ENCODE measurements at regions not wholly inside any gene's neighbourhood (a gene's known extent, or its start where the extent isn't known, plus 50 kb on each side); places are given as distances from the start of the nearest gene placed in this dataset.

DNA sequence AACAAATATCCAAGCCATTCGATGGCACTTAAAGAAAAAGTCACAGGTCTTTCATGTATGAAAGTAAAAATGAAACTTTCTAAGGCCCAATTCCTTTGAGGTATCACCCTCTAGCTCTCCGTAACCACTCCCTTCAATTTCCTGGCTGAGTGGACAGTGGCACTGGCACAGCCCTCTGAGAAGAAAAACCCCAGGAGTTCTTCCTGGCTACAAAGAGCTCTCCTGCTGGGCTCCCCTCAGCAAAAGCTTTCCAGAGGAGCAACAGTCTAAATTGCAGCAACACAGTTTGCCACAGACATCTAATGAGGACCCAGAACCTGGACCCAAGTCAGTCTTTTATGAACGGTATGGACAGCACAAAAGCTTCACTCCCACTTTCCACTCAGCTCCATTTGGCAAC, 71.8 kb downstream of the FUNDC1 start:
- H3K27ac ChIP-seq: no peak overlapping the region
- DNase-seq (ENCODE audit: low read depth, low spot score): no peak

DNA sequence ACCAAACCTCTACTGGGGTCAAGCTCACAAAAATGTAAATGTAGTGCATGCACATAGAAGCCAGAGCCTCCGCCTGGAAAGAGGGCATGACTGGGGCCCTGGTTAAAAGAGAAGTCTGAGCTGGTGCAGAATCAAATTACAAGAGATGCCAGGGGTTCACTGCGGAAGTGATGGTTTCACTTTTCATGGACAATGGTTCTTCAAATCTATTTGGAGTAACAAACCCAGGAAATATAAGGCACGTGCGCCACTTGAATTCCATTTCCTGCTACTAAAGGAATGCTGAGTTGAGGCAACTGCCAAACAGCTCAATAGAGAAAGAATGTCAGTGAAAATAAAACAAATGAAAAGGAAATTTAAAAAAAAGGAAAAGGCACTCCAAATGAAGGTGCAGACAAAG, 79.8 kb downstream of the FUNDC1 start:
- no peak overlapping the region for H3K27ac ChIP-seq
- DNase-seq (ENCODE audit: low read depth, low spot score): no peak

DNA sequence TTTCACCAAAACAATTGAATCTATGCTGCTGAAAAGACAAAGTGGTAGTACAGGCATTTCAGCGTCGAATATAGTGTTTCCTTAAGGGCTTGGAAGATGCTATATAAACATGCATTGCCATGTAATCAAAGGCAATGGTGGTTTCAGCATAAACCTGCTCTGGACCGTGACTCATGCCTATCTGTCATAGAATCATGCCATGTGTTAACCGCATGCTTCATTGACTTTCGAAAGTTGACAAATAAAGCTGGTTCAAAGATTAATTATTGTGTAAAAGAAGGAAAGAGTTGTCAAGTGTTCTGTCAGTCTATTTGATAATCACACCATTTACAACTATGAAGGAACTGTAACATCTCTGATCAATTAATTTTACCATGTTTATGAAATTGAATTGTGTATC, 83.2 kb downstream of the FUNDC1 start:
- peak; percentile 6 for DNase-seq (ENCODE audit: low read depth, low spot score)
- H3K27ac ChIP-seq: no peak overlapping the region

DNA sequence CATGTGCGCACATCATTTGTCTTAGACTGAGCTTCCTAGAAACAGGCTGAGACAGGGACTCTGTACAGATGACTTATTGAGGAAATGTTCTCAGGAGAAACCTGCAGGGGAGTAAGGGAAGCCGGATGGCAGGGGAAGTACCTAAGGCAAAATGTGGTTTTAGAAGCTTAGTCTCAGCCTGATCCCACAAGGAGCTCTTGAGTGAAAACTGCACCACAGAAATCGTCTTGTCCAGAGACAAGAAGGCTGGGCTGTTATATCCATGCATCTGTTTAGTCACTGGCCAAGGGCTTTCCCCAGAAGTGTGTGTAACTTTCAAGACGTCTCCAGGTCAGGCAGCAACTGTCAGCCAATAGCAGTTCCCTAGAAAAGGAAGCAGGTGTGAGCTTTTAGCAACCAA, 86.0 kb downstream of the FUNDC1 start:
- DNase-seq (ENCODE audit: low read depth, low spot score): peak; percentile 53
- H3K27ac ChIP-seq: no peak overlapping the region

DNA sequence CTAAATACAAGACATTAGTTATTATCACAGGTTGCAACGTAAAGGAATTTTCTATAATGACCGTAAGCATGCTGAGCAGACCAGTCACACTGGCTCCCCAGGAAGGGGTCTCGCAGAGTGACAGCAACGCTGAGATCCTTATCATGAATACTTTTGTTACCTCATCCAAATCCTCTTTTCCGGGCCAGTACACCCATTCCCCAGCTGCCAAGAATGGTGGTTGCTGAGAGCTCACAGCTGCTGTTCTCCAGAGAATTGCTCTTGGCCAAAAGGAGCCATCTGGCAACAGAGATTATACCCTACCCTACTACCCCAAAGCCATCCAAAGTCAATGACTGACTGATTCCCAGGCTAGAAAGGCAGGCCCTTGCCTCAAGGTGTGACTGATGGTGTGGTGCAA, 91.6 kb downstream of the FUNDC1 start:
- H3K27ac ChIP-seq: no peak overlapping the region
- DNase-seq (ENCODE audit: low read depth, low spot score): no peak

DNA sequence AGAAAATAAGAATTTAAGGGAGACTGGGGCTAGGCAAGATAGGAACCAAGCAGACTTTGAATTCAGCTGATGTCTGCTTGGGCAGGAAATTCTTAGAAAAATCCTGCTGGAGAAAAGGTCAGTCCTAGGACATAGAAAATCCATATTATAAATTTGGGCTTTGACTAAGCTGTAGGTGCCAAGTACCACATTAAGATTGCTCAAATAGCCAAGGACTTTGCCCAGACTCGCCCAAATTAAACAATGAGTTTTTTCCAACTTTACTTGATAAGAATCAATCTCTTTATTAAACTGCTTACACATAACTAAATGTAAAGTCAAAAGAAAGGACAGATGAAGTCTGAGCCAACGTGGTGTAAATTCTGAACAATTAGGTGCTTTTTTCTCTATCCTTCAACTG, 95.4 kb downstream of the FUNDC1 start:
- no peak for DNase-seq (ENCODE audit: low read depth, low spot score)
- no peak overlapping the region for H3K27ac ChIP-seq

DNA sequence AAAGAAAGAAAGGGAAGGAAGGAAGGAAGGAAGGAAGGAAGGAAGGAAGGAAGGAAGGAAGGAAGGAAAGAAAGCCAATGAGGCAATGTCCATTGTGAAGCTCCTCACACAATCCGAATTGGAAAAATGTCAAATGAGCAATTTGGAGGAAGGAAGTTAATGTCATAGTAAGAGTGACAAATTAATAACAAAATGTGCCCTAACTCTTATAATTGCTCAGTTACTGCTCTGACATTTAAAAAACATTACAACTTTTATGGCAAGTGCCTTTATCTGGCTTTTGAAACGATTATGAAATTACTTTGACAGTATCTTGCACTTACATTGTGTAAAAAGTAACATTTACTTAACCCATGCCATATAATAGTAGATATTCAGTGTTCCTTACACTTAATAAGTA, 96.5 kb upstream of the EFHC2 start:
- no peak for DNase-seq (ENCODE audit: low read depth, low spot score)
- no peak overlapping the region for H3K27ac ChIP-seq

DNA sequence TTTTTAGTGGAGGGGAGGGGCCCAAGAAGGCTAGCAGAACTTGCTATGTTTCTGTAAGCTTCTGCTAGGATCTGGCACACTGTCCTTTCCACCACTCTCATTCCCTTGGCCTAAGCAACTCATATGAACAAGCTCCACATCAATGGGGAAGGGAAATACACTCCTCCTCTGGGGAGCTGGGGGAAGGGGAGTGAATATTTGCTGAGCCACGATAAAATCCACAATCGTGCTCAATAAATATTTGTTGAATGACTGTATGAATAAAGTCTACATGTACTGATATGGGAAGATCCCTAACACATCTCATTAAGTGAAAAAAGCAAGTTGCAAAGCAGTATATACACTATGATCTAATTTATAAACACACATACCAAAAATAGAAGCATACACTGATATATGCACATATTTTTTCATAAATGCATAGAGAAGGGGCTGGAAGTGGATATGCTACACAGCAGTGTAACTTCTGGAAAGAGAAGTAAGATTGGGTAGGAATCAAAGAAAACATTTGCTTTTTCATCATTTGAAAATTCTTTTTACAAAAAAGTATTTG, 95.8 kb upstream of the EFHC2 start:
- no peak overlapping the region for H3K27ac ChIP-seq
- DNase-seq (ENCODE audit: low read depth, low spot score): no peak

DNA sequence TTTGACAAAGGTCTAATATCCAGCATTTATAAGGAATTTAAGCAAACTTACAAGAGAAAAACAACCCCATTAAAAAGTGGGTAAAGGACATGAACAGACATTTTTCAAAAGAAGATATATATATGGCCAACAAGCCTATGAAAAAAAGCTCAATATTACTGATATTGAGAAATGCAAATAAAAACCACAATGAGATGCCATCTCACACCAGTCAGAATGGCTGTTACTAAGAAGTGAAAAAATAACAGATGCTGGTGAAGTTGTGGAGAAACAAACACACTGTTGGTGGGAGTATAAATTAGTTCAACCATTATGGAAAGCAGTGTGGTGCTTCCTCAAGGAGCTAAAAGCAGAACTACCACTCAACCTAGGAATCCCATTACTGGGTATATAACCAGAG, 91.6 kb upstream of the EFHC2 start:
- DNase-seq (ENCODE audit: low read depth, low spot score): no peak
- no peak overlapping the region for H3K27ac ChIP-seq

DNA sequence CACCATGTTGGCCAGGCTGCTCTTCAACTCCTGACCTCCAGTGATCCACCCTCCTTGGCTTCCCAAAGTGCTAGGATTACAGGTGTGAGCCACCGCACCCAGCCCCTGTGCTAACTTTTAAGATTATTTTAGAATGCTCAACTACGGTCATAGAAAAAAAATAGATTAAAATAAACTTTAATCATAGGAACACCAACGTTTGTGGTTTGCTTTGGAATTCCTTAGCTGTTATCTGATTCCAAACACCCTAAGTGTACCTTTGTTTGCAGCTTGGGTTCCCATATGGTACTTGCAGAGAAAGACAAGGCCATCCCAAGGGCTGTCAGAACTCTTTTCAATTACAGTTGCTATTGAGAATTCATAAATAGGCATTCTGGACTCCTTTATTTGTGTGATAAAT, 90.1 kb upstream of the EFHC2 start:
- no peak overlapping the region for H3K27ac ChIP-seq
- DNase-seq (ENCODE audit: low read depth, low spot score): no peak

DNA sequence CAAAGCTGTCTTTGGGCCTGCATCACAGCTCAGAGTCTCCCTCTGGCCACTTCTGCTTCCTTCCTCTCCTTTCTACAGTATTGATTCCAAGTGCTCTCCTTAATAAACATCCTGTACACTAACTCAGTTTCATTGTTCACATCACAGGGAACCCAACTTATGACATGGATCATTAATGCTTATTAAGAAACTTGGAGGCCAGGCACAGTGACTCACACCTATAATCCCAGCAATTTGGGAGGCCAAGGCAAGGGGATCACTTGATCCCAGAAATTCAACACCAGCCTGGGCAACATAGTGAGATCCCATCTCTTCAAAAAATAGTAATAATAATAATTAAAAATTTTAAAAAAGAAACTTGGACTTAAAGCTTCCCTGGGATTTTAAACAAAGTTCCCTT, 89.2 kb upstream of the EFHC2 start:
- peak; percentile 65 for DNase-seq (ENCODE audit: low read depth, low spot score)
- no peak overlapping the region for H3K27ac ChIP-seq

DNA sequence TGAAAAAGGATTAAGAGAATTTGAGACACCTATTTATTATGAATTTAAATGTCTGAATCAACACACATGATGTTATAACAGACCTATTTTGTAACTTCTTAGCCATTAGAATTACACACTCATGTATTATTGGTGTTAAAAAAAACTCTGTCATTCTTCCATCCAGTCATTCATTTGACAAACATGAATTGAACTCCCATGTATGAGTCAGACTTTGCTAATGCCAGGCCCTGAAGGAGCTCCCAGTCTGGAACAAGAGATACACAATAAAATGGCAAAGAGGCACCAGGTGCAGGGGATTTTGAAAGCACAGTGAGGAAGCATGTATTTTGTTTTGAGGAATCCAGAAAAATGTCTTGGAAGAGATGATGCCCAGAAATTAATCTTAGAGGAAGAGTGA, 87.7 kb upstream of the EFHC2 start:
- DNase-seq (ENCODE audit: low read depth, low spot score): peak; percentile 49
- H3K27ac ChIP-seq: peak overlapping the region; percentile 13

DNA sequence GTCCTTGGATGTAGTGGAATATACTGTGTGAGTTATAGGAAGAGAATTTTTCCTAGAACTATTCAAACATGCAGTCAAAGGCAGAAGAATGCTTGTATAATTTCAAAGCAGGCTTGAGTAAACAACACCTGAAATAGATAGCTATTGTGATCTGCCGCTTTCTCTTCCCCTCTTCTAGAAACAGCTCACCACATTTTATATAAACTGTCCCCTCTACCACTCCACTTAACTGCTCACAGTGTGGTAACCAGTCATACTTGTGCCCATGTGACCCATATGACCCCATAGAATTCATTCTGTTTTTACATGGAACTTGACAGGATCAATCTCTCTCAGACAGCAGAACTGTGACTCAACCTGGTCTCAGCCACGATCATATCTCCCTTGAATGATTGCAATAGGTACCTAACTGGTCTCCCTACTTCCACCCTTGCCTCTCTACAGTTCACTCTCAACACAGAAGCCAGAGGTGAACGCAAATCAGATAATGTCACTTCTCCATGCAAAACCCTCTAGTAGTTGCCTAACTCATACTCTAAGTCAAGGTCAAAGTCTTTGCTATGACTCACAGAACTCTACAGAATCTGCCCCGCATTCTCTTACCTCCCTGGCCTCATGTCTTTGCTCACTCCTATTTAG, 85.6 kb upstream of the EFHC2 start:
- DNase-seq (ENCODE audit: low read depth, low spot score): no peak
- H3K27ac ChIP-seq: peak overlapping the region; percentile 5

DNA sequence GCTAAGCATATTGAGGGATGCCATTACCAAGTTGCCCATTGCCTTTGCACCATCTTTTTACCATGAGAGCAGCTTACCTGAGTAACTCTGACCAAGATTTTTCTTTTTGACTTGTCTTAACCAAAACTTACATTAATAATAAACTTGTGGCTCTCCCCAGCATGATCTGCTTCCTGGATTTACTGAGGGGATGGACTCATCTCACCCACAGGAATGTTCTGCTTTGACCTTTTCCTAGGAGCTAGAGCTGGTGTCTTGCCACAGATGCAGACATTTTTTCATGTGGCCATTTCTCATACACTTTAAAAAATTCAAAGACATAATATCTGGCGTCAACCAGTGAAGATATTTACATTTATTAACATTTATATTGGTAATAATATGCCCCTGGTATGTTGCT, 79.2 kb upstream of the EFHC2 start:
- no peak overlapping the region for H3K27ac ChIP-seq
- no peak for DNase-seq (ENCODE audit: low read depth, low spot score)

DNA sequence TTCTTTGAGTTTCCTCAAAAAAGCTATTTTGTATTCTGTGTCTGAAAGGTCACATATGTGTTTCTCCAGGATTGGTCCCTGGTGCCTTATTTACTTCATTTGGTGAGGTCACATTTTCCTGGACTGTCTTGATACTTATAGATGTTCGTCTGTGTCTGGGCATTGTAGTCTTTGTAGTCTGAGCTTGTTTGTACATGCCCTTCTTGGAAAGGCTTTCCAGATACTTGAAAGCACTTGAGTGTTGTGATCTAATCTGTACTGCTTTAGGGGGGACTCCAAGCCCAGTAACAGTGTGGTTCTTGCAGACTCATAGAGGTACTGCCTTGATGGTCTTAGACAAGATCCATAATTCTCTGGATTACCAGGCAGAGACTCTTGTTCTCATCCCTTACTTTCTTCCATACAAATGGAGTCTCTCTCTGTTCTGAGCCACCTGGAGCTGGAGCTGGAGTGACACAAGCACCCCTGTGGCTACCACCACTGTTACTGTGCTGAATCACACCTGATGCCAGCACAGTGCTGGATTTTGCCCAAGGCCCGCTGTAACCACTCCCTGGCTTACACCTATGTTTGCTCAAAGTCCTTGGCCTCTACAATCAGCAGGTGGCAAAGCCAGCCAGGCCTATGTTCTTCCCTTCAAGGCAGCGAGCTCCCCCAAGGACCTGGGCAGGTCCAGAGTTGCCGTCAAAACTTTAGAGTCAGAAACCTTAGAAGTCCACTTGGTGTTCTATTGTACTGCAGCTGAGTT, 72.3 kb upstream of the EFHC2 start:
- DNase-seq (ENCODE audit: low read depth, low spot score): peak; percentile 40
- H3K27ac ChIP-seq: peak overlapping the region; percentile 25

DNA sequence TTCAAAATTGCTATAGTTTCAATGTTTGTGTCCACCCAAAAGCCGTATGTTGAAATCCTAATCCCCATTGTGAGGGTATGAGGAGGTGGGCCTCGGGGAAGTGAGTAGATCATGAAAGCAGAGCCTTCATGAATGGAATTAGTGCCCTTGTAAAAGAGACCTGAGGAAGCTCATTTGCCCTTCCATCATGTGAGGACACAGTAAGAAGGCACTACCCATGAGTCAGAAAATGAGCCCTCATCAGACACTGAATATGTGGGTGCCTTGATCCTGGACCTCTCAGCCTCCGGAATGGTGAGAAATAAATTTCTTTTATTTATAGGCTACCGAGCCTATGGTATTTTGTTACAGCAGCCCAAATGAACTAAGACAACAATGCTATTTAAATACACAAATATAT, 57.7 kb upstream of the EFHC2 start:
- H3K27ac ChIP-seq: peak overlapping the region; percentile 34
- DNase-seq (ENCODE audit: low read depth, low spot score): no peak

DNA sequence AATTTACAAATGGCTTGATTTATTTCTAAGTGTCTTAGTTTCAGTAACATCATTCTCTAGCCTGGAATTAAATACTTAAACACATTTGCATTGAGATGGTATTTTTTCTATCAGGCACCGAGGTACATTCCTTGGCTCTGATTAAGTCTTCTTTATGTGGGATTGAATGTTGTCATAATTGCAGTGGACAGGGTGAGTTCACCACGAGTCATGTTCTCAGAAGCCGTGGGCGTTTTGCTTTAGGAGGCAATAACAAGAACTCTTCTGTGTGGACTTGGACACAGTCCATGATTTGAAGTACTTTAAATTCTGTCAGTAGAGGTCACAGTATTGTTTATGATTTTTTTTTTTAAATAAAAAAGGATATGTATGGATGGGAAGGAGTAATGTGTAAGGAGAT, 57.1 kb upstream of the EFHC2 start:
- DNase-seq (ENCODE audit: low read depth, low spot score): peak; percentile 80
- peak overlapping the region; percentile 34 for H3K27ac ChIP-seq

DNA sequence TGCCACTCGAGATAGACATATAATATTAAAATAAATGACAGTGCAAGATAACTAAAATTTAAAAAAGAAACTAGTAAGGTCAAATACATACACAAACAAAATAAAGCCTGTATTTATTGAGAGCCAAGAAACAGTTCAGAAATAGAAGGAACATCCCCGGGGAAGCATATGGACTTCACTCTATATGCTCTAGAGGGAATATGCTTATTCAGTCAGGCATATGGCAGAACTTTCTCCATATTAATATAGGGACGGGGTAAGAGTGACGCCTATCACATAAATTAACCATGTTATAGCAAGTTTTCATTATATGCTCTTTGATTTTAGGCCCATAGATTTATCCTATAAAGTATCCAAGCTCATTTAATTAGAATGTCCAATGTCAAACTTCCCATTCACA, 56.7 kb upstream of the EFHC2 start:
- H3K27ac ChIP-seq: peak overlapping the region; percentile 34
- no peak for DNase-seq (ENCODE audit: low read depth, low spot score)

Measured in epithelial cell of prostate (primary cell).